GM23338 (cell line): ENCODE measurements at regions not wholly inside any gene's neighbourhood (a gene's known extent, or its start where the extent isn't known, plus 50 kb on each side); places are given as distances from the start of the nearest gene placed in this dataset.

Source experiments
- ATAC-seq: fragments of 200-7000 bp; cut with Tn5 transposase; 3 replicates; pipeline ENCODE4 v1.9.1; 2020
- DNase-seq: peaks from one replicate; pipeline ENCODE4 v3.0.0-alpha.2; 2015; ENCODE audit warnings: low spot score
- H2AFZ ChIP-seq: fragments of 200-600 bp; sonication (generic); 2 replicates; pipeline ENCODE4 v1.8.0; 2016; ENCODE audit warnings: antibody characterized with exemption, mild to moderate bottlenecking, moderate library complexity
- H3F3A ChIP-seq: fragments of 200-600 bp; sonication (generic); replicated peaks from 2 replicates; pipeline ENCODE4 v1.8.0; 2017; ENCODE audit warnings: antibody characterized with exemption, mixed run types, low read depth
- H3K27ac ChIP-seq: fragments of 200-600 bp; sonication (generic); 2 replicates; pipeline ENCODE4 v1.6.1; 2016; ENCODE audit warnings: low read depth
- H3K27me3 ChIP-seq: fragments of 200-600 bp; sonication (generic); 2 replicates; pipeline ENCODE4 v1.8.0; 2016; ENCODE audit warnings: mild to moderate bottlenecking, mixed run types, moderate library complexity; ENCODE audit not compliant: insufficient read depth
- H3K36me3 ChIP-seq: fragments of 200-600 bp; sonication (generic); 2 replicates; pipeline ENCODE4 v1.8.0; 2016; ENCODE audit warnings: mild to moderate bottlenecking; ENCODE audit not compliant: insufficient read depth
- H3K4me1 ChIP-seq: fragments of 200-600 bp; sonication (generic); 2 replicates; pipeline ENCODE4 v1.8.0; 2016; ENCODE audit warnings: mild to moderate bottlenecking, moderate library complexity; ENCODE audit not compliant: insufficient read depth
- H3K4me2 ChIP-seq: fragments of 200-600 bp; sonication (generic); 2 replicates; pipeline ENCODE4 v1.7.1; 2017; ENCODE audit warnings: mixed run types
- H3K4me3 ChIP-seq: fragments of 200-600 bp; sonication (generic); 2 replicates; pipeline ENCODE4 v1.6.1; 2016; ENCODE audit warnings: mixed run types
- H3K79me2 ChIP-seq: fragments of 200-600 bp; sonication (generic); replicated peaks from 2 replicates; pipeline ENCODE4 v1.8.0; 2017; ENCODE audit warnings: mild to moderate bottlenecking; ENCODE audit not compliant: insufficient read depth
- H3K9me2 ChIP-seq: fragments of 200-600 bp; sonication (generic); 2 replicates; pipeline ENCODE4 v1.8.0; 2017; ENCODE audit not compliant: insufficient read depth
- H4K20me1 ChIP-seq: fragments of 200-600 bp; sonication (generic); replicated peaks from 2 replicates; pipeline ENCODE4 v1.8.0; 2017; ENCODE audit warnings: mild to moderate bottlenecking; ENCODE audit not compliant: insufficient read depth
- H3K27ac Mint-ChIP-seq: 2 replicates; pipeline ENCODE4 v1.8.0; 2020; ENCODE audit warnings: inconsistent platforms, mild to moderate bottlenecking, moderate library complexity, mixed read lengths
- H3K27me3 Mint-ChIP-seq: 3 replicates; pipeline ENCODE4 v1.8.0; 2022; ENCODE audit warnings: low read depth, mild to moderate bottlenecking, moderate library complexity, mixed read lengths, inconsistent platforms; ENCODE audit not compliant: insufficient read depth, poor library complexity
- H3K36me3 Mint-ChIP-seq: 3 replicates; pipeline ENCODE4 v1.8.0; 2021; ENCODE audit warnings: low read depth, mild to moderate bottlenecking, inconsistent platforms, moderate library complexity, mixed read lengths
- H3K4me1 Mint-ChIP-seq: 3 replicates; pipeline ENCODE4 v1.8.0; 2020; ENCODE audit warnings: mild to moderate bottlenecking, inconsistent platforms, mixed read lengths
- H3K4me3 Mint-ChIP-seq: 3 replicates; pipeline ENCODE4 v1.8.0; 2021; ENCODE audit warnings: moderate library complexity, mild to moderate bottlenecking, inconsistent platforms, mixed read lengths
- H3K9me3 Mint-ChIP-seq: 3 replicates; pipeline ENCODE4 v1.8.0; 2020; ENCODE audit warnings: moderate library complexity, mild to moderate bottlenecking, inconsistent platforms, mixed read lengths
- CREB1 ChIP-seq: fragments of 250-450 bp; sonication (Bioruptor Pico); IDR thresholded peaks from 2 replicates; pipeline ENCODE4 v1.5.0; 2020; ENCODE audit warnings: low read depth, mild to moderate bottlenecking, moderate library complexity
- CTCF ChIP-seq, 2 experiments: fragments of 200-600 bp in 1 of 2; sonication (generic) in 1 of 2; conservative IDR thresholded peaks; 2 replicates each; pipeline versions ENCODE4 v1.5.1 to v1.6.1; 2016 to 2017; ENCODE audit warnings: antibody characterized with exemption in 2 of 2, low read depth in 2 of 2, mild to moderate bottlenecking in 2 of 2, moderate library complexity in 1 of 2
- ETS1 ChIP-seq: IDR thresholded peaks from 2 replicates; pipeline ENCODE4 v1.6.1; 2016; ENCODE audit warnings: antibody characterized with exemption
- EZH2 ChIP-seq: fragments of 200-600 bp; sonication (generic); IDR thresholded peaks from one replicate; pipeline ENCODE4 v1.8.0; 2017; ENCODE audit warnings: antibody characterized with exemption, mild to moderate bottlenecking, low read depth; ENCODE audit not compliant: unreplicated experiment
- EZH2phosphoT487 ChIP-seq: fragments of 200-600 bp; sonication (generic); IDR thresholded peaks from one replicate; pipeline ENCODE4 v1.8.1; 2018; ENCODE audit warnings: antibody characterized with exemption; ENCODE audit not compliant: unreplicated experiment
- JUNB ChIP-seq: IDR thresholded peaks from one replicate; pipeline ENCODE4 v1.6.1; 2016; ENCODE audit warnings: antibody characterized with exemption; ENCODE audit not compliant: unreplicated experiment
- NANOG ChIP-seq: IDR thresholded peaks from 2 replicates; pipeline ENCODE4 v1.6.1; 2016; ENCODE audit warnings: antibody characterized with exemption, borderline replicate concordance
- POLR2AphosphoS5 ChIP-seq: IDR thresholded peaks from 2 replicates; pipeline ENCODE4 v1.6.1; 2016; ENCODE audit warnings: antibody characterized with exemption, low read depth
- STAT1 ChIP-seq: IDR thresholded peaks from one replicate; pipeline ENCODE4 v1.6.1; 2016; ENCODE audit warnings: antibody characterized with exemption; ENCODE audit not compliant: unreplicated experiment
- ZNF114 ChIP-seq: fragments of 250-450 bp; sonication (Bioruptor Pico); IDR thresholded peaks from 2 replicates; pipeline ENCODE4 v1.5.0; 2020; ENCODE audit warnings: mild to moderate bottlenecking, moderate library complexity
- ZNF331 ChIP-seq: fragments of 250-450 bp; sonication (Bioruptor Pico); IDR thresholded peaks from 2 replicates; pipeline ENCODE4 v1.5.0; 2020; ENCODE audit warnings: low read depth, mild to moderate bottlenecking, moderate library complexity
- ZNF462 ChIP-seq: fragments of 250-450 bp; sonication (Bioruptor Pico); IDR thresholded peaks from 2 replicates; pipeline ENCODE4 v1.5.0; 2020; ENCODE audit warnings: mild to moderate bottlenecking, moderate library complexity
- TF ChIP-seq, protein P1 (sequence below): IDR thresholded peaks from one replicate; pipeline ENCODE4 v1.6.1; 2018; ENCODE audit warnings: antibody characterized with exemption; ENCODE audit not compliant: unreplicated experiment

DNA sequence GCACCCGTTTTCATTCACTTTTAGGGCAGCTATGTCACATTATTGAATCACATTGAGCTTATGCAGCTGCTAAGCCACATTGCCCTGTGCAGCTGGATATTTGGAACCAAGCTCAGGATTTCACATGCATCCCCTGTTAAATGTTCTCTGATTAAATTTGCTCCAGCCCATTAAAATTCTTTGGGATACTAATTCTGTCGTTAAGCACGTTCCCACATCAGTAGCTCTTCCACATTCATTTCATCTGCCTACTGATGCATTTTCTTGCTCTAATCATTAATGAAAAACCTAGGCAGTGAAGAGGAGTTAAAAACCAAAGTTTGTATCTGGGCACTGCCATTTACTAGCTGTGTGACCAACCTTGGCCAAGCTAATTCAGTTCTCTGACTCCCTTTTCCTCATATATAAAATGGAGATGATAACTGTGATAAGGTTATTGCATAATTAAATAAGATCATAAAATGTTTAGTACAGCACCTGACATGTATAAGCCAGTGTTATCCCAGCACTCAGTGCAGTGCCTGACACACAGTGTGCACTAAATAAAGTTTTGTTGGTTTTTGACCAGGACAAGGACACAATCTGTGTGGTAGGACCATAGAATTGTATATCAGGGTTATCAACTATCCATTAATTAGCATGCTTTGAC lies 222.2 kb upstream of the ATP11B start:
- Histone ChIP-seq H3K4me1 (peaks cover 25% of the 10 kb centered on the region), H3F3A (no peaks in the 10 kb centered on the region), H3K27ac (no peak overlapping the region), H2AFZ (no peak overlapping the region), H3K36me3 (no peaks in the 10 kb centered on the region), H4K20me1 (no peaks in the 10 kb centered on the region), H3K4me3 (no peak overlapping the region), H3K4me2 (no peak overlapping the region), H3K9me2 (no peaks in the 10 kb centered on the region; the same call in 1 of the 2 replicates), H3K27me3 (no peaks in the 10 kb centered on the region), H3K79me2 (no peaks in the 10 kb centered on the region)
- no peak overlapping the region for H3K4me3 Mint-ChIP-seq
- peaks cover 2% of the 10 kb centered on the region for H3K27me3 Mint-ChIP-seq
- no peaks in the 10 kb centered on the region for H3K36me3 Mint-ChIP-seq
- no peaks in the 10 kb centered on the region for H3K9me3 Mint-ChIP-seq
- DNase-seq: no peak
- peaks cover 25% of the 10 kb centered on the region for H3K4me1 Mint-ChIP-seq
- H3K27ac Mint-ChIP-seq: no peak overlapping the region
- ATAC-seq: no peak
- no peak for TF ChIP-seq ETS1
- no peak for TF ChIP-seq STAT1
- TF ChIP-seq CREB1: no peak
- TF ChIP-seq, protein P1, sequence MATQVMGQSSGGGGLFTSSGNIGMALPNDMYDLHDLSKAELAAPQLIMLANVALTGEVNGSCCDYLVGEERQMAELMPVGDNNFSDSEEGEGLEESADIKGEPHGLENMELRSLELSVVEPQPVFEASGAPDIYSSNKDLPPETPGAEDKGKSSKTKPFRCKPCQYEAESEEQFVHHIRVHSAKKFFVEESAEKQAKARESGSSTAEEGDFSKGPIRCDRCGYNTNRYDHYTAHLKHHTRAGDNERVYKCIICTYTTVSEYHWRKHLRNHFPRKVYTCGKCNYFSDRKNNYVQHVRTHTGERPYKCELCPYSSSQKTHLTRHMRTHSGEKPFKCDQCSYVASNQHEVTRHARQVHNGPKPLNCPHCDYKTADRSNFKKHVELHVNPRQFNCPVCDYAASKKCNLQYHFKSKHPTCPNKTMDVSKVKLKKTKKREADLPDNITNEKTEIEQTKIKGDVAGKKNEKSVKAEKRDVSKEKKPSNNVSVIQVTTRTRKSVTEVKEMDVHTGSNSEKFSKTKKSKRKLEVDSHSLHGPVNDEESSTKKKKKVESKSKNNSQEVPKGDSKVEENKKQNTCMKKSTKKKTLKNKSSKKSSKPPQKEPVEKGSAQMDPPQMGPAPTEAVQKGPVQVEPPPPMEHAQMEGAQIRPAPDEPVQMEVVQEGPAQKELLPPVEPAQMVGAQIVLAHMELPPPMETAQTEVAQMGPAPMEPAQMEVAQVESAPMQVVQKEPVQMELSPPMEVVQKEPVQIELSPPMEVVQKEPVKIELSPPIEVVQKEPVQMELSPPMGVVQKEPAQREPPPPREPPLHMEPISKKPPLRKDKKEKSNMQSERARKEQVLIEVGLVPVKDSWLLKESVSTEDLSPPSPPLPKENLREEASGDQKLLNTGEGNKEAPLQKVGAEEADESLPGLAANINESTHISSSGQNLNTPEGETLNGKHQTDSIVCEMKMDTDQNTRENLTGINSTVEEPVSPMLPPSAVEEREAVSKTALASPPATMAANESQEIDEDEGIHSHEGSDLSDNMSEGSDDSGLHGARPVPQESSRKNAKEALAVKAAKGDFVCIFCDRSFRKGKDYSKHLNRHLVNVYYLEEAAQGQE: no peak
- no peak for TF ChIP-seq POLR2AphosphoS5
- no peak for TF ChIP-seq JUNB
- no peak for TF ChIP-seq CTCF (conservative IDR thresholded peaks at IDR 0.05; ENCODE audit: low read depth in 2 of 2)
- TF ChIP-seq EZH2: no peak
- TF ChIP-seq ZNF331 (CRISPR knock-in tag): no peak
- no peak for TF ChIP-seq EZH2phosphoT487
- TF ChIP-seq NANOG: no peak
- no peak for TF ChIP-seq ZNF462
- TF ChIP-seq ZNF114 (CRISPR knock-in tag): no peak
